ENCODE measurements at regions not wholly inside any gene's neighbourhood (a gene's known extent, or its start where the extent isn't known, plus 50 kb on each side); places are given as distances from the start of the nearest gene placed in this dataset.
"Not testable (repeated sequence)": the region's sequence is repeated elsewhere in the genome, so short reads cannot be mapped to it uniquely, and the experiment has no call there.

DNA sequence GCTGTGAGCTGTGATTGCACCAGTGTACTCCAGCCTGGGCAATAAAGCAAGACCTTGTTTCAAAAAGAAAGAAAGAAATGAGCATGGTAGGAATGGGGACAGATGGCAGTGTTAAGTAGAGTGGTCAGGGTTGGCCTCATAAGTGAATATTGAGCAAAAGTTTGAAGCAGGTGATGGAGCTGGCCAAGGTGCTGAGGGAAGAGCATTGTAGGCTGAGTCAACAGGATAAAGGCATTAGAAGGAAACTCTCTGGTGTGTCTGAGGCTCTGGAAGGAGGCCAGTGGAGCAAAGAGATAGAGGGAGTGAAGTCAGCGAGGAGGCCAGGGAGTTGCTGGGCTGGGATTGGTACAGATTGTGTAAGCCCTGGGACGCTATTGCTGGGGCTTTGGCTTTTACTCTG lies 336.1 kb downstream of the ZNF37A start:
- H4K20me1 ChIP-seq (ENCODE audit: insufficient read depth); H2AFZ ChIP-seq (ENCODE audit: low read depth, low read length, poor library complexity, severe bottlenecking); BruUV-seq (replicated peaks); H3K4me2 ChIP-seq (ENCODE audit: low read length); H3K9me3 ChIP-seq (ENCODE audit: control insufficient read depth in 1 of 2, insufficient read depth in 1 of 2, low read depth in 1 of 2, low read length in 2 of 2); H3K36me3 ChIP-seq (ENCODE audit: control insufficient read depth in 1 of 2, insufficient read depth in 2 of 2, low read length in 2 of 2); H3K79me2 ChIP-seq (ENCODE audit: insufficient read depth, low read length); DNase-seq (ENCODE audit: low read depth, low spot score); CTCF ChIA-PET; H3K4me3 ChIP-seq (replicated peaks in 1 of 2; ENCODE audit: low read depth in 1 of 2, low read length in 2 of 2); H3K27ac ChIP-seq (ENCODE audit: low read depth, low read length); H3K9ac ChIP-seq (ENCODE audit: low read length); RAD21 ChIA-PET (ENCODE audit: low non-redundant PET in 1 of 2, low total read pairs in 2 of 2, uncharacterized antibody in 2 of 2, unreplicated experiment in 2 of 2); H3K4me1 ChIP-seq (ENCODE audit: control insufficient read depth in 1 of 2, insufficient read depth in 2 of 2, low read length in 2 of 2); POLR2A ChIA-PET; H3K9me2 ChIP-seq (ENCODE audit: insufficient read depth); H3K27me3 ChIP-seq (ENCODE audit: insufficient read depth, low read length); intact Hi-C loops (cut with micrococcal nuclease); ATAC-seq: not testable (repeated sequence)
- TF ChIP-seq, protein P1, sequence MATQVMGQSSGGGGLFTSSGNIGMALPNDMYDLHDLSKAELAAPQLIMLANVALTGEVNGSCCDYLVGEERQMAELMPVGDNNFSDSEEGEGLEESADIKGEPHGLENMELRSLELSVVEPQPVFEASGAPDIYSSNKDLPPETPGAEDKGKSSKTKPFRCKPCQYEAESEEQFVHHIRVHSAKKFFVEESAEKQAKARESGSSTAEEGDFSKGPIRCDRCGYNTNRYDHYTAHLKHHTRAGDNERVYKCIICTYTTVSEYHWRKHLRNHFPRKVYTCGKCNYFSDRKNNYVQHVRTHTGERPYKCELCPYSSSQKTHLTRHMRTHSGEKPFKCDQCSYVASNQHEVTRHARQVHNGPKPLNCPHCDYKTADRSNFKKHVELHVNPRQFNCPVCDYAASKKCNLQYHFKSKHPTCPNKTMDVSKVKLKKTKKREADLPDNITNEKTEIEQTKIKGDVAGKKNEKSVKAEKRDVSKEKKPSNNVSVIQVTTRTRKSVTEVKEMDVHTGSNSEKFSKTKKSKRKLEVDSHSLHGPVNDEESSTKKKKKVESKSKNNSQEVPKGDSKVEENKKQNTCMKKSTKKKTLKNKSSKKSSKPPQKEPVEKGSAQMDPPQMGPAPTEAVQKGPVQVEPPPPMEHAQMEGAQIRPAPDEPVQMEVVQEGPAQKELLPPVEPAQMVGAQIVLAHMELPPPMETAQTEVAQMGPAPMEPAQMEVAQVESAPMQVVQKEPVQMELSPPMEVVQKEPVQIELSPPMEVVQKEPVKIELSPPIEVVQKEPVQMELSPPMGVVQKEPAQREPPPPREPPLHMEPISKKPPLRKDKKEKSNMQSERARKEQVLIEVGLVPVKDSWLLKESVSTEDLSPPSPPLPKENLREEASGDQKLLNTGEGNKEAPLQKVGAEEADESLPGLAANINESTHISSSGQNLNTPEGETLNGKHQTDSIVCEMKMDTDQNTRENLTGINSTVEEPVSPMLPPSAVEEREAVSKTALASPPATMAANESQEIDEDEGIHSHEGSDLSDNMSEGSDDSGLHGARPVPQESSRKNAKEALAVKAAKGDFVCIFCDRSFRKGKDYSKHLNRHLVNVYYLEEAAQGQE (IDR thresholded peaks at IDR 0.05; ENCODE audit: low read depth): peak; percentile 6; the same call in 1 of the 2 replicates

DNA sequence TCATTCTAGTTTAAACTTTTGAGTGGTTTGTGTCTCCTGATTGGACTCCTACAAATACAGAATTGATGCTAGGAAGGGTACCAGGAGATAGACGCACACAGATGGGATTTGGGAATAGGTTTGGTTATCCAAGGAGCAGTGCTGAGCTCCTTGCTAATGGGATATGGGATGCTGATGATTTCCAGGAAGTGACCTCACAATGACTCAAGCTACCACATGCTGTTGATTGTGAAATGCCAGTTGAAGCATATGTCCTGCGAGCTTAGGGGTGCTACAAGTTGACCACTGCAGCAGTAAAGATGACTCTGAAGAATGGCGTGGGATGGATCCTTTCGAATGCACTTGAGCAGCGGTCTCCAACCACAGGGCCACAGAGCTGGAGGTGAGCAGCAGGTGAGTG lies 343.2 kb downstream of the ZNF37A start:
- H3K36me3 ChIP-seq (ENCODE audit: control insufficient read depth in 1 of 2, insufficient read depth in 2 of 2, low read length in 2 of 2); CTCF ChIA-PET; H3K4me1 ChIP-seq (ENCODE audit: control insufficient read depth in 1 of 2, insufficient read depth in 2 of 2, low read length in 2 of 2); H4K20me1 ChIP-seq (ENCODE audit: insufficient read depth); H3K27me3 ChIP-seq (ENCODE audit: insufficient read depth, low read length); ATAC-seq; RAD21 ChIA-PET (ENCODE audit: low non-redundant PET in 1 of 2, low total read pairs in 2 of 2, uncharacterized antibody in 2 of 2, unreplicated experiment in 2 of 2); H3K9me3 ChIP-seq (ENCODE audit: control insufficient read depth in 1 of 2, insufficient read depth in 1 of 2, low read depth in 1 of 2, low read length in 2 of 2); H3K27ac ChIP-seq (ENCODE audit: low read depth, low read length); POLR2A ChIA-PET; H3K79me2 ChIP-seq (ENCODE audit: insufficient read depth, low read length); BruUV-seq (replicated peaks); DNase-seq (ENCODE audit: low read depth, low spot score); H3K9me2 ChIP-seq (ENCODE audit: insufficient read depth); H3K9ac ChIP-seq (ENCODE audit: low read length); H3K4me2 ChIP-seq (ENCODE audit: low read length); H2AFZ ChIP-seq (ENCODE audit: low read depth, low read length, poor library complexity, severe bottlenecking); H3K4me3 ChIP-seq (replicated peaks in 1 of 2; ENCODE audit: low read depth in 1 of 2, low read length in 2 of 2); intact Hi-C loops (cut with micrococcal nuclease): not testable (repeated sequence)

DNA sequence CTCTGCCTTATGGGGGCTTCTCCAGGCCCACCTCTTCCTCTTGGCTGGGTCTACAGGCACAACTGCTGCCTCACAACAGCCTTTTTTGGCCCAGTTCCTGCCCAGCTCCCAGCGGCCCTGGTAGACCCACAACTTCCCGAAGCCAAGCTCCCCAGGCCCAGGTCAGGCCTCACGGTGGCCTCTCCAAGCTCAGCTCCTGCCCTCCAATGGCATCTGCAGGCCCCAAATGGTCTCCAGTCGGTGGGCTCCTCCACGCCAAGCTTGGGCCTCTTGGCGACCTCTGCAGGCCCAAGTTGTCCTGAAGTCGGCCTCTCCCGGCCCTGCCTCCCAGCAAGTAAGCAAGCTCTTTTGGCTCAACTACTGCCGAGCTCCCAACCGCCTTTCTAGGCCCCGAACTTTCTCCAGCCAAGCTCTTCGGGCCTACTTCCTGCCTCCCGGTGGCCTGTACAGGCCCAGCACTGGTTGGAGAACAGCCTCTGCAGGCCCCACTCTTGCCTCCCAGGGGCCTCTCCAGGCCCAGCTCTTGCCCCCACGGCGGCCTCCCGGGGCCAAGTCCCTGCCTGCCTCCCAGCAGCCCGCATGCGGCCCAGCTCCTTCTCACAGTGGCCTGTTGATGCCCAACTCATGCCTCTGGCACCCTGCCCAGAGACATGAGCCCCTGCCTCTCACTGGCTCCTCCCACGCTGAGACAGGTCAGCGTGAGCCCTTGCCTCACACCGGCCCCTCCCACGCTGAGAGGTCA lies 354.6 kb downstream of the ZNF37A start:
- DNase-seq (ENCODE audit: low read depth, low spot score); H4K20me1 ChIP-seq (ENCODE audit: insufficient read depth); H3K27ac ChIP-seq (ENCODE audit: low read depth, low read length); H3K9me2 ChIP-seq (ENCODE audit: insufficient read depth); BruUV-seq (replicated peaks); ATAC-seq; RAD21 ChIA-PET (ENCODE audit: low non-redundant PET in 1 of 2, low total read pairs in 2 of 2, uncharacterized antibody in 2 of 2, unreplicated experiment in 2 of 2); H3K4me3 ChIP-seq (replicated peaks in 1 of 2; ENCODE audit: low read depth in 1 of 2, low read length in 2 of 2); CTCF ChIA-PET; POLR2A ChIA-PET; H3K9me3 ChIP-seq (ENCODE audit: control insufficient read depth in 1 of 2, insufficient read depth in 1 of 2, low read depth in 1 of 2, low read length in 2 of 2); H3K36me3 ChIP-seq (ENCODE audit: control insufficient read depth in 1 of 2, insufficient read depth in 2 of 2, low read length in 2 of 2); H3K4me1 ChIP-seq (ENCODE audit: control insufficient read depth in 1 of 2, insufficient read depth in 2 of 2, low read length in 2 of 2); H3K9ac ChIP-seq (ENCODE audit: low read length); intact Hi-C loops (cut with micrococcal nuclease); H3K79me2 ChIP-seq (ENCODE audit: insufficient read depth, low read length); H3K4me2 ChIP-seq (ENCODE audit: low read length); H3K27me3 ChIP-seq (ENCODE audit: insufficient read depth, low read length); H2AFZ ChIP-seq (ENCODE audit: low read depth, low read length, poor library complexity, severe bottlenecking): not testable (repeated sequence)

DNA sequence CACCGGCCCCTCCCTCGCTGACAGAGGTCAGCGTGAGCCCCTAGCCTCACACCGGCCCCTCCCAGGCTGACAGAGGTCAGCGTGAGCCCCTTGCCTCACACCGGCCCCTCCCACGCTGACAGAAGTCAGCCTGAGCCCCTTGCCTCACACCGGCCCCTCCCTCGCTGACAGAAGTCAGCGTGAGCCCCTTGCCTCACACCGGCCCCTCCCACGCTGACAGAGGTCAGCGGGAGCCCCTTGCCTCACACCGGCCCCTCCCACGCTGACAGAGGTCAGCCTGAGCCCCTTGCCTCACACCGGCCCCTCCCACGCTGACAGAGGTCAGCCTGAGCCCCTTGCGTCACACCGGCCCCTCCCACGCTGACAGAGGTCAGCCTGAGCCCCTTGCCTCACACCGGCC lies 355.5 kb downstream of the ZNF37A start:
- H3K36me3 ChIP-seq (ENCODE audit: control insufficient read depth in 1 of 2, insufficient read depth in 2 of 2, low read length in 2 of 2); H4K20me1 ChIP-seq (ENCODE audit: insufficient read depth); DNase-seq (ENCODE audit: low read depth, low spot score); H3K4me3 ChIP-seq (replicated peaks in 1 of 2; ENCODE audit: low read depth in 1 of 2, low read length in 2 of 2); BruUV-seq (replicated peaks); H3K9ac ChIP-seq (ENCODE audit: low read length); POLR2A ChIA-PET; H3K4me2 ChIP-seq (ENCODE audit: low read length); H3K27ac ChIP-seq (ENCODE audit: low read depth, low read length); H3K9me3 ChIP-seq (ENCODE audit: control insufficient read depth in 1 of 2, insufficient read depth in 1 of 2, low read depth in 1 of 2, low read length in 2 of 2); H3K9me2 ChIP-seq (ENCODE audit: insufficient read depth); RAD21 ChIA-PET (ENCODE audit: low non-redundant PET in 1 of 2, low total read pairs in 2 of 2, uncharacterized antibody in 2 of 2, unreplicated experiment in 2 of 2); ATAC-seq; H3K4me1 ChIP-seq (ENCODE audit: control insufficient read depth in 1 of 2, insufficient read depth in 2 of 2, low read length in 2 of 2); CTCF ChIA-PET; H3K79me2 ChIP-seq (ENCODE audit: insufficient read depth, low read length); intact Hi-C loops (cut with micrococcal nuclease); H2AFZ ChIP-seq (ENCODE audit: low read depth, low read length, poor library complexity, severe bottlenecking); H3K27me3 ChIP-seq (ENCODE audit: insufficient read depth, low read length): not testable (repeated sequence)

Data from HCT116 (cell line).